ENCODE measurements at regions not wholly inside any gene's neighbourhood (a gene's known extent, or its start where the extent isn't known, plus 50 kb on each side); places are given as distances from the start of the nearest gene placed in this dataset.

DNA sequence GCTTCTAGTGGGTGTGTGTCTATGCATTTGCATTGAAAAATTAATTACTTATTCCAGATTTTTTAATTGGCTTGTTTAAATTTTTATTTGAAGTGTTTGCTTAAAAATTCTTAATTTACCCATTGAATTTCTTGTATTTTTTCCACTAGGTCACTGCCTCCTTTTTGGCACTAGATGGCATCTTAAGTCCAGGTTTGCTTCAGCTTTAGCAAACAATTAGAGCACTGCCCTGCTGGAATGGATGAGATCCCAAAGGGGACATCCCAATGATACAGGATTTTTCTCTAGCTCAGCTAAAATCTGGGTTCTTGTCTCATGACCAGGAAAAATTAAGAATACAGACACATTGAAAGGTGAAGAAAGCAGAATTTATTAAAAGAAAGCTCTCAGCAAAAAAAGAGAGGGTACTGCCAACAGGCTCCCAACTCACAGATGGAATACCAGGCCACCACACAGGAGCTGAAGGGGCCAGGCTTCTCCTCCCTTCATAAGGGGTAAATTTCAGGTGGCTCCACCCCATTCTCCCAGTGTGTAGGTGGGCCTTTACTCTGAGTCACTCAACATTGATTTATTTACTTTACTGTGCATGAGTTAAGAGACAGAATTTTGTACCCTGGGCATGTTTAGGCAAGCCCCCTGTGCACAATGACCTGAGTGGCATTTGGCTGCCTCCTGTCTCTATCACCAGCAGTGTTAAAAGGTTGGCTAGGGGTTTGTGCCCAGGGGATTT is 532.4 kb downstream of the ANXA1 start:
- POLR2A ChIA-PET, result no interaction called here
- ATAC-seq (no peak), DNase-seq (no peak)
- H3K36me3 Mint-ChIP-seq (ENCODE audit: low read depth), result no peaks in the 10 kb centered on the region
- no peak overlapping the region for H3K27ac Mint-ChIP-seq
- H3K27me3 Mint-ChIP-seq, result no peaks in the 10 kb centered on the region
- H3K4me3 Mint-ChIP-seq, result no peak overlapping the region
- peaks cover 1% of the 10 kb centered on the region for H3K9me3 Mint-ChIP-seq (ENCODE audit: low read depth)
- CTCF ChIA-PET, result no interaction called here
- intact Hi-C loops (cut with DNase I, micrococcal nuclease), result loop anchor here (2.0 to 10.0 kb wide), 5 partner anchors 695 to 1058 kb away; no protein-coding TSS in a partner anchor
- H3K4me1 Mint-ChIP-seq, result no peaks in the 10 kb centered on the region

DNA sequence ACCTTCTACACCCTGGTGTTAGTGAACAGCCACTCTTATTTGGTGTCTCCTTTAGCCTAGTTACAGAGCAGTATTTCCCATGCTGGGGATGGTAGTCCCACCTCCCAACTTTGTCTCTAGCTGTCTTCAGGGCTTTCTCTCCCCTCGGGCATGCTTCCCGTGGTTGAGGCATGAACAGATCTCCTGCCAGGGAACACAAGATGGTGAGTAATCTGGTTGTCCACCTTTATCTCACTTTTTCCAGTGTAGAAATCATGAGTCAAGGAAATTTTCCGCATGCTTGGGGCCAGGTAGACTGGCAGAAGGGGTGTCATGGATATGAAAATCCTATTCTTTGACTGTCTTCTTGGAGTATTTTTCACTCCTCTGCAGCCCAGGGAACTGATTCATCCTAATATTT is 532.9 kb downstream of the ANXA1 start:
- intact Hi-C loops (cut with DNase I, micrococcal nuclease), result loop anchor here (2.0 to 10.0 kb wide), 4 partner anchors 886 to 1058 kb away; no protein-coding TSS in a partner anchor
- ChIA-PET CTCF (no interaction called here), POLR2A (no interaction called here)
- Mint-ChIP-seq H3K36me3 (ENCODE audit: low read depth) (no peaks in the 10 kb centered on the region), H3K4me3 (no peak overlapping the region), H3K27me3 (no peaks in the 10 kb centered on the region), H3K4me1 (no peaks in the 10 kb centered on the region), H3K9me3 (ENCODE audit: low read depth) (peaks cover 1% of the 10 kb centered on the region), H3K27ac (no peak overlapping the region)
- ATAC-seq (no peak), DNase-seq (no peak)

DNA sequence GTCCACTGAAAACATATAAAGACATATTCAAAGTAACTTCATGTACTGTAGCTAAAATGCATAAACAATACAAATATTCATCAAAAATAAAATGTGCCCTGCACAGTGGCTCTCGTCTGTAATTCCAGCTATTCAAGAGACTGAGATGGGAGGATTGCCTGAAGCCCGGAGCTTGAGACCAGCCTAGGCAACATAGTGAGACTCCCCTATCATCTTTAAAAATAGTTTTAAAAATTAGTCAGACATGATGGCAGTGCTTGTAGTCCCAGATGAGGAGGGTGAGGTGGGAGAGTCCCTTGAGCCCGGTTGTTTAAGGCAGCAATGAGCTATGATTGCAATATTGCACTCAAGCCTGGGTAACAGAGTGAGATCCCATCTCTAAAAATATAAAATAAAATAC is 534.1 kb downstream of the ANXA1 start:
- CTCF ChIA-PET, result no interaction called here
- ATAC-seq (no peak), DNase-seq (no peak)
- intact Hi-C loops (cut with DNase I, micrococcal nuclease), result loop anchor here (2.0 to 10.0 kb wide), 2 partner anchors 885 to 959 kb away; no protein-coding TSS in a partner anchor
- POLR2A ChIA-PET, result no interaction called here
- peaks cover 1% of the 10 kb centered on the region for H3K9me3 Mint-ChIP-seq (ENCODE audit: low read depth)
- H3K27ac Mint-ChIP-seq, result no peak overlapping the region
- no peaks in the 10 kb centered on the region for H3K36me3 Mint-ChIP-seq (ENCODE audit: low read depth)
- H3K4me3 Mint-ChIP-seq, result no peak overlapping the region
- H3K27me3 Mint-ChIP-seq, result no peaks in the 10 kb centered on the region
- H3K4me1 Mint-ChIP-seq, result no peaks in the 10 kb centered on the region

DNA sequence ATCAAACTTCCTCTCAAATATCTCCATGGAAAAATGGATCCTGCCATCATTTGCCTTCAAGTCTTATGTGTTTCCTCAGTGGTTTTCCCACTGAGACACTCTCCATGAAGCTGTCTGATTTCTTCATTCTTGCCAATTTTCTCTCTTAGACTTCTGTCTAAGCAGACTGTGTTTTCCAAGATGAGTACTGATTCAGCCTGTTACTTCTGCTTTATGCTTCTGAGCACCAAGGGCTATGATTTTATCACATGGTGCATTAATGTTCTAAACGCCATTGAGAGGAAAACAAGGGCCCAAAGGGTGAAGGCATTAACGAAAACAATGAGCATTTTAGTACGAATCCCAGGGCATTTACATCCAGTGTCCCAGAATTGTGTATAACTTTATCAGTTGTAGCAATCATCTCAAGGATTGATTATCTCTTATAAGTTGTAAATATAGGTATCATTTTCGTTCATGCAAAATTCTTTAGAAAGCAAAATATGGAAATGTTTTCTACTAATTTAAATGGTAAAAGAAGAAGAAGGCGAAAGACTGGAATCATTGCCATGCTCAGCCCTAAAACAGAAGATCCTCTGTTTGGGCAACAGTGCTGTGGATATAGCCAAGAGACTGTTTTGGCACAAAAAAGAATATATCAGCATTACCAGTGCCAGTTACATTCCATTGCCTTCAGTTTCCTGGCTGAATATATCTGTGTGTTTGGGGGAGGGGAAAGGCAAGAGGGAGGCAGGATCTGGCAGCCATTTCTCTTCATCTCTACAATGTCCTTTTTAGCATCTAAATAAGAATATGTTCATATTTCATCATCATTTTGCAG is 537.6 kb downstream of the ANXA1 start:
- no peaks in the 10 kb centered on the region for H3K9me3 Mint-ChIP-seq (ENCODE audit: low read depth)
- no peaks in the 10 kb centered on the region for H3K27me3 Mint-ChIP-seq
- ChIA-PET CTCF (interaction anchor here (0.6 kb wide), 1 partner anchor 1054 kb away, joined by 3 read pairs; no protein-coding TSS in a partner anchor), POLR2A (no interaction called here)
- intact Hi-C loops (cut with DNase I, micrococcal nuclease), result loop anchor here in 1 of 2 experiments (10.0 kb wide), 1 partner anchor 956 kb away; no protein-coding TSS in a partner anchor
- ATAC-seq (no peak), DNase-seq (no peak)
- H3K27ac Mint-ChIP-seq, result no peak overlapping the region
- no peaks in the 10 kb centered on the region for H3K36me3 Mint-ChIP-seq (ENCODE audit: low read depth)
- no peaks in the 10 kb centered on the region for H3K4me1 Mint-ChIP-seq
- H3K4me3 Mint-ChIP-seq, result no peak overlapping the region

DNA sequence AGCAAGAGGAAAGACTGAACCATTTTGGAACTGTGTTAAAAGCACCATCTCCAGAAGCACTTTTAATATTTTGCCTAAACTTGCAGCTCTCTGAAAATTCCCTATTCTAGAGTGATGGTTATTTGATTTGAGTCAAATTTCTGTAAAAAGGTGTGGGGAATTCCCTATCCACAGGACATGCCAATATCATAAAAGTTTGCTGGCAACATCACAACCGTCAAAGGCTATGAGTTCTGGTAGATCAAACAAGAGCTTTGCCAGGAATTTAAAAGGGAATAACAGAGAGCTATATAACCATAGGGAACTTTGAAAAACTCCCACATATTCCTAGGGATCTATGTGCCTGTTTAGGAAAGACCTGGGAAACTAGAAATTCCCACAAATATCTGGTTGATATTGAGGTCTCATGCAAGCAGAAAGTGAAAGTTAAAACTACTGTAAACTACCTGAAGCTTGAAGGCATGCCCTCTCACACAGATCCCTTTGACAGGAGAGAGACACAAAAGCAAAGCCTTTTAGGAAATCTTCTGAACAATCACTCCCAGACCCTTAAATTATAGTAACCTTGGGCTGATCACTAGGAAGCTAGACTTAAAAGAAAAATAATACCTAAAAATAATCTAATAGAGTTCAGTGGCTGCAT is 549.9 kb downstream of the ANXA1 start:
- intact Hi-C loops (cut with DNase I, micrococcal nuclease), result no loop called here

DNA sequence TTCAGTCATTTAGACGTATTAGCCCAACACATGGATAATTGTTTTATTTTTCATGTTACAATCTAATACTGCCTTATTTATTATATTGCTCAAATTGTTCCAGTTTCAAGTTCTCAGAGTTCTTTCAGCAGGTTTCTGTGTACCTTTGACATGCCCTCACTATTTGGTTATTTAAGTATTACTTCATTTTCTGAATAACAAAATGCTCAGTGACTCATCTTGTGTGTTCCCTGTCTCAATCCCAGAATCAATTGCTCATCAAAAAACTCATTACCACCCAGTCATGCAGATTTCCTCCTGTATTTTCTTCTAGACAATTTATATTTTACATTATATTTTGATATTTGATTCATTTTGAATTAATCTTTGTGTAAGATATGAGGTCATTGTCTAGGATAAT is 562.6 kb downstream of the ANXA1 start:
- Mint-ChIP-seq H3K9me3 (ENCODE audit: low read depth) (peaks cover 5% of the 10 kb centered on the region), H3K4me1 (no peaks in the 10 kb centered on the region), H3K27me3 (no peaks in the 10 kb centered on the region), H3K36me3 (ENCODE audit: low read depth) (no peaks in the 10 kb centered on the region), H3K4me3 (no peak overlapping the region), H3K27ac (no peak overlapping the region)
- CTCF ChIA-PET, result no interaction called here
- no peak for ATAC-seq
- POLR2A ChIA-PET, result no interaction called here
- no peak for DNase-seq
- intact Hi-C loops (cut with DNase I, micrococcal nuclease), result no loop called here

More for the DNA sequence above, 549.9 kb downstream of the ANXA1 start:
- H3K9me3 Mint-ChIP-seq (ENCODE audit: low read depth), result no peaks in the 10 kb centered on the region
- no peak for DNase-seq
- no peaks in the 10 kb centered on the region for H3K36me3 Mint-ChIP-seq (ENCODE audit: low read depth)
- H3K27me3 Mint-ChIP-seq, result no peaks in the 10 kb centered on the region
- no peak for ATAC-seq
- H3K4me3 Mint-ChIP-seq, result no peak overlapping the region
- ChIA-PET POLR2A (no interaction called here), CTCF (interaction anchor here (0.5 kb wide), 1 partner anchor 25 kb away, joined by 3 read pairs; no protein-coding TSS in a partner anchor)
- H3K4me1 Mint-ChIP-seq, result no peaks in the 10 kb centered on the region
- no peak overlapping the region for H3K27ac Mint-ChIP-seq

DNA sequence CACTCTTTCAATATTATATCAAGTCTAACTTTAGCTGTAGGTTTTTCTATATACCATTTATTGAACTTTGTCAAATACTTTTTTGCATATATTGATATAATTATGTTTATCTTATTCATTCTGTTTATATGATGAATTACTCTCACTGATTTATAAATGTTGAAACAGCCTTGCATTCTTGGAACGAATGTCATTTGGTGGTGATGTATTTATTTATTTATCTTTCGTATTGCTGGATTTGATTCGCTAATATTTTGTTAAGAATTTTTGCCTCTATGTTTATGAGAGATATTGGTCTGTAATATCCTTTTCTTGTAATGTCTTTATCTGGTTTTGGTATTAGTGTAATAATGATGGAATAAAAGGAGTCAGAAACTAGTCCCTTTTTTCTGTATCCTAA is 563.9 kb downstream of the ANXA1 start:
- DNase-seq, result no peak
- Mint-ChIP-seq H3K27me3 (no peaks in the 10 kb centered on the region), H3K27ac (no peak overlapping the region), H3K4me1 (no peaks in the 10 kb centered on the region), H3K36me3 (ENCODE audit: low read depth) (no peaks in the 10 kb centered on the region), H3K4me3 (no peak overlapping the region), H3K9me3 (ENCODE audit: low read depth) (peaks cover 5% of the 10 kb centered on the region)
- CTCF ChIA-PET, result no interaction called here
- ATAC-seq, result no peak
- intact Hi-C loops (cut with DNase I, micrococcal nuclease), result no loop called here
- POLR2A ChIA-PET, result no interaction called here

DNA sequence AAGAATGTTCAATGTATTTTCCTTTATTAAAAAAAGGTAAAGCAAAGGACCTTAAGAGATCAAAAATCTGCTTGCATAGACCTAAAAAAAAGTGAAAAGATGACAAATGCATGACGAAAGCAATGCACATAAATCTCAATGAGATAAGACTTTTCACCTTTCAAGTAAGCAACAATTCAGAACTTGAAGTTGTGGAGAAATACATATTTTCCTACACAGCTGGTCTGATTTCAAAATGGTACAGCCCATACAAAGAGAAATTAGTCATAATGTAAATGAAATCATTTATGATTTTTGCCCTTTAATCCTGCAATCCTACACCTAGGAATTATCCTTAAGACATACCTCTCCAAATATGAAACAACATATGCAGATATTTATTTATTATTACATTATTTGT is 568.0 kb downstream of the ANXA1 start:
- no peaks in the 10 kb centered on the region for H3K4me1 Mint-ChIP-seq
- no peaks in the 10 kb centered on the region for H3K36me3 Mint-ChIP-seq (ENCODE audit: low read depth)
- DNase-seq, result no peak
- ChIA-PET POLR2A (no interaction called here), CTCF (no interaction called here)
- H3K4me3 Mint-ChIP-seq, result no peak overlapping the region
- H3K27ac Mint-ChIP-seq, result no peak overlapping the region
- H3K9me3 Mint-ChIP-seq (ENCODE audit: low read depth), result peaks cover 2% of the 10 kb centered on the region
- ATAC-seq, result no peak
- intact Hi-C loops (cut with DNase I, micrococcal nuclease), result no loop called here
- H3K27me3 Mint-ChIP-seq, result no peaks in the 10 kb centered on the region

DNA sequence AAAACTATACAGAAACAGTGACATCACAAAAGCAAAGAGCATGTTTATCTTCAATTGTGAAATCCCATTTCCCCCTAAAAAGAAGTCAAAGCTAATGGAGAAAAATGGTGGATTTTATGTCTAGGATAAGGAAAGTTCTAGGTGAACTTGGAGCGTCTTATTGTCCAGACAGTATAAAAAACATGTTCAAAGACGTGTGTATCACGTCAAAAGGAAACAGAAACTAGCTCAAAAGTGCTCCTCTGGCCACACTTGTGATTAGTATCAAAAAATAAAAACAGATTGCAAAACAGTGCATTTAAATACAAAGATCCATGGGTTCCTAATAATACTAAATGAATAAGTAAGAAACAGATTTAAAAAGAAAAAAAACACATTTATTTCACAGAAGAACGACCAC is 568.9 kb downstream of the ANXA1 start:
- DNase-seq (no peak), ATAC-seq (no peak)
- intact Hi-C loops (cut with DNase I, micrococcal nuclease), result no loop called here
- Mint-ChIP-seq H3K27ac (no peak overlapping the region), H3K27me3 (no peaks in the 10 kb centered on the region), H3K36me3 (ENCODE audit: low read depth) (no peaks in the 10 kb centered on the region), H3K9me3 (ENCODE audit: low read depth) (peaks cover 2% of the 10 kb centered on the region), H3K4me3 (no peak overlapping the region), H3K4me1 (no peaks in the 10 kb centered on the region)
- CTCF ChIA-PET, result no interaction called here
- POLR2A ChIA-PET, result no interaction called here

DNA sequence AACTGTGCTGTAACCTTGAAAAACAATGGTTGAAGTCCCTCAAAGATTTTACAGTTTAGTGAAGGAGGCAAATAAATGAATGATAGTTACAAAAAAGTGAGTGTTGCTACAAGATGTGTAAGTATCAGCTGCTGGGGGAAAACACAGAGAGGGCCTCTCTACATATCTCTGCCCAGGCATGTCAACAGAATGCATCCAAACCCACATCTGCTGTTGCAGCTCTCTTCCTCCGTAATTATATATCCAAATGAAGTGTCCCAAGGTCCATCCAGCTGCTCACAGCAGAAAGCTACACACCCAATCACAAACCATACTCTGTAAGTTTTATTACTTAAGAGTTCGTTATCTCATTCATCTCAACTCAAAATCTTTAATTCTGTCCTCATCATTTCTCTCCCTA is 584.6 kb downstream of the ANXA1 start:
- intact Hi-C loops (cut with DNase I, micrococcal nuclease), result no loop called here
- no peaks in the 10 kb centered on the region for H3K36me3 Mint-ChIP-seq (ENCODE audit: low read depth)
- no peaks in the 10 kb centered on the region for H3K27me3 Mint-ChIP-seq
- POLR2A ChIA-PET, result no interaction called here
- H3K4me3 Mint-ChIP-seq, result no peak overlapping the region
- no peaks in the 10 kb centered on the region for H3K9me3 Mint-ChIP-seq (ENCODE audit: low read depth)
- no peaks in the 10 kb centered on the region for H3K4me1 Mint-ChIP-seq
- CTCF ChIA-PET, result no interaction called here
- no peak for ATAC-seq
- DNase-seq, result no peak
- H3K27ac Mint-ChIP-seq, result no peak overlapping the region

DNA sequence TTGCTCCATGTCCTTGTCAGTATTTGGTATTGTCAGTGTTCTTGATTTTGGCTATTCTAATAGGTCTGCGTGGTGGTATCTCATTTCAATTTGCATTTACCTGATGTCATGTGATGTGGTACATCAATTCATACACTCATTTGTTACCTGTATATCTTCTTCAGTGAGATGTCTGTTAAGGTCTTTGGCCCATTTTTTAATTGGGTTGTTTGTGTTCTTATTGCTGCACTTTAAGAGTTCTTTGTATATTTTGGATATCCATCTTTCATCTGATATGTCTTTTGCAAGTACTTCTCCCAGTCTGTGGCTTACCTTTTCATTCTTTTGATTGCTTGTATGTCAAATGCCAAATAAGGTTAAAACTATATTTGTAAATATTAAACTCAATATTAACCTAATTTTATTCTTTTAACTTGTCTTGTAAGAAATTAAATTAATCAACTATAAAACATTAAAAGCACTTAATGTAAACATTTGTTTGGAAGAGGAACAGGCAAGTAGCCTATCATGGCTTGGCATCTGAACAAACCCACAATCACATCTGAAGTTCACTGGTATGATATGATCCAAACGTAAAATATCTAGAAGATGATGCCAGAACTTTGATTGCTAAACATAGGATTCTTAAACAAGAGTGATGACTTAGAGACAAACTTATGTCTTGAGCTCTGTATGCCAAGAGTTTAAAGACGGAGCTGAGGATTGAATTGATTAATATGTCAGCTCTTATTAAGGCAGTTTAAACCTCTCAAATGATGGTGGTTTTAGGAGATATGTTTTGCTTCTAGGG is 587.3 kb downstream of the ANXA1 start:
- CTCF ChIA-PET, result no interaction called here
- intact Hi-C loops (cut with DNase I, micrococcal nuclease), result no loop called here
- Mint-ChIP-seq H3K36me3 (ENCODE audit: low read depth) (no peaks in the 10 kb centered on the region), H3K4me1 (no peaks in the 10 kb centered on the region), H3K9me3 (ENCODE audit: low read depth) (no peaks in the 10 kb centered on the region), H3K27ac (no peak overlapping the region), H3K27me3 (no peaks in the 10 kb centered on the region), H3K4me3 (no peak overlapping the region)
- DNase-seq (no peak), ATAC-seq (no peak)
- POLR2A ChIA-PET, result no interaction called here

Measured in activated CD4-positive, alpha-beta T cell treated with anti-CD3 and anti-CD28 coated beads for 36 hours (primary cell).